SIG-M5 (cell line): ENCODE measurements at regions not wholly inside any gene's neighbourhood (a gene's known extent, or its start where the extent isn't known, plus 50 kb on each side); places are given as distances from the start of the nearest gene placed in this dataset.

Experiments
- DNase-seq: peaks from one replicate; lab custom pipeline; 2025; lab: John Stamatoyannopoulos, UW

GRCh38 chr21:18954441-18954844, 550.9 kb upstream of the TMPRSS15 start:
- DNase-seq: no peak

GRCh38 chr21:18959817-18960216, 556.2 kb upstream of the TMPRSS15 start:
- no peak for DNase-seq

- DNase-seq: no peak
Observed at GRCh38 chr21:18960306-18960705, 556.7 kb upstream of the TMPRSS15 start.

GRCh38 chr21:18970416-18970815, 566.8 kb upstream of the TMPRSS15 start:
- DNase-seq: no peak

- DNase-seq: no peak
Observed at GRCh38 chr21:18970941-18971340, 567.4 kb upstream of the TMPRSS15 start.

- DNase-seq: no peak
Observed at GRCh38 chr21:18985584-18985983, 582.0 kb upstream of the TMPRSS15 start.

GRCh38 chr21:18986197-18986596, 582.6 kb upstream of the TMPRSS15 start:
- DNase-seq: no peak

- no peak for DNase-seq
Observed at GRCh38 chr21:18987520-18988026, 584.0 kb upstream of the TMPRSS15 start.

GRCh38 chr21:18989953-18990495, 586.4 kb upstream of the TMPRSS15 start:
- no peak for DNase-seq

GRCh38 chr21:18991846-18992245, 588.3 kb upstream of the TMPRSS15 start:
- DNase-seq: no peak

GRCh38 chr21:19010251-19010650, 606.7 kb upstream of the TMPRSS15 start:
- DNase-seq: no peak

- no peak for DNase-seq
Observed at GRCh38 chr21:19010996-19011395, 607.4 kb upstream of the TMPRSS15 start.

GRCh38 chr21:19011451-19011850, 607.9 kb upstream of the TMPRSS15 start:
- no peak for DNase-seq

- no peak for DNase-seq
Observed at GRCh38 chr21:19013916-19014315, 610.3 kb upstream of the TMPRSS15 start.

GRCh38 chr21:19018529-19018928, 614.9 kb upstream of the TMPRSS15 start:
- DNase-seq: no peak

GRCh38 chr21:19022978-19023377, 619.4 kb upstream of the TMPRSS15 start:
- DNase-seq: no peak

GRCh38 chr21:19026911-19027310, 623.3 kb upstream of the TMPRSS15 start:
- no peak for DNase-seq

GRCh38 chr21:19029816-19030215, 626.2 kb upstream of the TMPRSS15 start:
- no peak for DNase-seq

- no peak for DNase-seq
Observed at GRCh38 chr21:19031953-19032352, 628.4 kb upstream of the TMPRSS15 start.

- DNase-seq: no peak
Observed at GRCh38 chr21:19034041-19034440, 630.5 kb upstream of the TMPRSS15 start.

- no peak for DNase-seq
Observed at GRCh38 chr21:19034560-19034959, 631.0 kb upstream of the TMPRSS15 start.

- DNase-seq: no peak
Observed at GRCh38 chr21:19045876-19046275, 642.3 kb upstream of the TMPRSS15 start.

- no peak for DNase-seq
Observed at GRCh38 chr21:19048098-19048672, 644.6 kb upstream of the TMPRSS15 start.

GRCh38 chr21:19049567-19049966, 646.0 kb upstream of the TMPRSS15 start:
- no peak for DNase-seq
